Caco-2 (cell line): ENCODE measurements at regions not wholly inside any gene's neighbourhood (a gene's known extent, or its start where the extent isn't known, plus 50 kb on each side); places are given as distances from the start of the nearest gene placed in this dataset.

Experiments used
- BruUV-seq: library from RNA; stranded (reverse); fragments of 400-500 nt; replicated peaks from 2 replicates; lab custom pipeline; 2021; lab: Mats Ljungman, UMichigan
- CTCF ChIA-PET: fragments of 300-600 bp; sonication (Branson Sonifier 250); formaldehyde crosslinking; loops from one replicate; lab custom pipeline; 2022; ENCODE audit warnings: antibody characterized with exemption; lab: Charles Lee
- POLR2A ChIA-PET: fragments of 300-600 bp; sonication (Branson Sonifier 250); formaldehyde crosslinking; loops from one replicate; lab custom pipeline; 2022; ENCODE audit warnings: antibody characterized with exemption; lab: Charles Lee
- DNase-seq, 2 experiments: peaks; one replicate each; pipeline versions ENCODE4 v3.0.0 to v3.0.0-alpha.2; 2020 to 2022
- H3K27me3 ChIP-seq: replicated peaks from 2 replicates; pipeline ENCODE4 v1.6.0; 2011; ENCODE audit warnings: low read length; ENCODE audit not compliant: control insufficient read depth, insufficient read depth
- H3K36me3 ChIP-seq: 2 replicates; pipeline ENCODE4 v1.5.1; 2011; ENCODE audit warnings: low read length; ENCODE audit not compliant: control insufficient read depth, insufficient read depth
- H3K4me1 ChIP-seq: fragments of 250-450 bp; sonication (Bioruptor Pico); 2 replicates; pipeline ENCODE4 v1.5.1; 2020; ENCODE audit warnings: mild to moderate bottlenecking
- H3K4me3 ChIP-seq: 2 replicates; pipeline ENCODE4 v1.5.1; 2011; ENCODE audit warnings: low read depth, mild to moderate bottlenecking, control low read depth, low read length
- H3K9me3 ChIP-seq: fragments of 250-450 bp; sonication (Bioruptor Pico); 2 replicates; pipeline ENCODE4 v1.5.1; 2020; ENCODE audit warnings: mild to moderate bottlenecking, moderate library complexity
- H3K27ac Mint-ChIP-seq: one replicate; pipeline ENCODE4 v1.8.0; 2022; ENCODE audit warnings: mixed read lengths; ENCODE audit not compliant: unreplicated experiment
- H3K27me3 Mint-ChIP-seq: one replicate; pipeline ENCODE4 v1.8.0; 2022; ENCODE audit warnings: mixed read lengths; ENCODE audit not compliant: insufficient read depth, unreplicated experiment
- H3K36me3 Mint-ChIP-seq: one replicate; pipeline ENCODE4 v1.8.0; 2022; ENCODE audit warnings: mild to moderate bottlenecking, mixed read lengths; ENCODE audit not compliant: insufficient read depth, unreplicated experiment
- H3K4me1 Mint-ChIP-seq: one replicate; pipeline ENCODE4 v1.8.0; 2022; ENCODE audit warnings: low read depth, mixed read lengths; ENCODE audit not compliant: unreplicated experiment
- H3K4me3 Mint-ChIP-seq: one replicate; pipeline ENCODE4 v1.8.0; 2022; ENCODE audit warnings: mild to moderate bottlenecking, moderate library complexity, mixed read lengths; ENCODE audit not compliant: unreplicated experiment
- H3K9me3 Mint-ChIP-seq: one replicate; pipeline ENCODE4 v1.8.0; 2022; ENCODE audit warnings: mixed read lengths; ENCODE audit not compliant: unreplicated experiment
- intact Hi-C: fragments of 100-400 bp; cut with micrococcal nuclease; formaldehyde crosslinking; loops from one replicate; pipeline ENCODE4 v1.10.0; 2022; ENCODE audit not compliant: unreplicated experiment
- TF ChIP-seq, protein P1 (sequence below), 2 experiments: fragments of 200-600 bp in 1 of 2; IDR thresholded peaks; 1 replicate in 1 of 2; 2 replicates in 1 of 2; pipeline versions ENCODE4 v1.5.1 to v1.8.0; 2011 to 2022; ENCODE audit warnings: antibody characterized with exemption in 1 of 2, control low read depth in 1 of 2, inconsistent platforms in 1 of 2, low read depth in 1 of 2, low read length in 1 of 2, mild to moderate bottlenecking in 1 of 2, moderate library complexity in 1 of 2; ENCODE audit not compliant: insufficient read depth in 1 of 2, severe bottlenecking in 1 of 2, unreplicated experiment in 1 of 2

DNA sequence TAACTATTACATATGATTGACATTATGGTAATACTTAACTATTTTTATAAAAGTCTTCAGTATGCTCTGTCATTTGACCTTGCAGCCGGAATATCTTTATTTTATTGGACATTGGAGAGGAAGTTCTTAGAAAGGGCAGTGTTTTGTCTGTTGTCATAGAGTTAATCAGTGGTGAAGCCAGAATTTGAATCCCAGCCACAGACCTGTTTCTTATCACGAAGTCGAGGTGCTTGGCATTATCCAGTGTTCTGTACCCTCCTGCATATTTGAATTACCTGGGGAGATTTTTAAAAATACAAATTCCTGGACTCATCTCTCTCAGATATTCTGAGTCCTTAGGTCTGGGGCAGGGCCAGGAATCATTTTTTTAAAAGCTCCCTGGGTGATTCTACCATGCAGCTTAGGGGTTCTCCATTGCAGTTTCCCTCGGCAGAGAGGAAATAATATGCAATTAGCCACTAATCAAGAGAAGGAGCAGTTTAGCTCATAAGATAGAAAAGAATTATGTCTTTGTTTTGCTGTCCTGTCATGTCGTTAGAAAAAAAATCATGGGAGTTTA, 195.6 kb upstream of the CFAP20DC start:
- H3K4me1 ChIP-seq: no peaks in the 10 kb centered on the region
- Mint-ChIP-seq H3K9me3 (no peaks in the 10 kb centered on the region), H3K36me3 (no peaks in the 10 kb centered on the region), H3K27me3 (peaks cover 10% of the 10 kb centered on the region), H3K4me3 (no peak overlapping the region), H3K4me1 (no peaks in the 10 kb centered on the region), H3K27ac (no peak overlapping the region)
- no peaks in the 10 kb centered on the region for H3K9me3 ChIP-seq
- intact Hi-C loops: no loop called here
- no peak overlapping the region for H3K4me3 ChIP-seq
- no peaks in the 10 kb centered on the region for H3K36me3 ChIP-seq
- BruUV-seq: no TSS peak
- TF ChIP-seq, protein P1, sequence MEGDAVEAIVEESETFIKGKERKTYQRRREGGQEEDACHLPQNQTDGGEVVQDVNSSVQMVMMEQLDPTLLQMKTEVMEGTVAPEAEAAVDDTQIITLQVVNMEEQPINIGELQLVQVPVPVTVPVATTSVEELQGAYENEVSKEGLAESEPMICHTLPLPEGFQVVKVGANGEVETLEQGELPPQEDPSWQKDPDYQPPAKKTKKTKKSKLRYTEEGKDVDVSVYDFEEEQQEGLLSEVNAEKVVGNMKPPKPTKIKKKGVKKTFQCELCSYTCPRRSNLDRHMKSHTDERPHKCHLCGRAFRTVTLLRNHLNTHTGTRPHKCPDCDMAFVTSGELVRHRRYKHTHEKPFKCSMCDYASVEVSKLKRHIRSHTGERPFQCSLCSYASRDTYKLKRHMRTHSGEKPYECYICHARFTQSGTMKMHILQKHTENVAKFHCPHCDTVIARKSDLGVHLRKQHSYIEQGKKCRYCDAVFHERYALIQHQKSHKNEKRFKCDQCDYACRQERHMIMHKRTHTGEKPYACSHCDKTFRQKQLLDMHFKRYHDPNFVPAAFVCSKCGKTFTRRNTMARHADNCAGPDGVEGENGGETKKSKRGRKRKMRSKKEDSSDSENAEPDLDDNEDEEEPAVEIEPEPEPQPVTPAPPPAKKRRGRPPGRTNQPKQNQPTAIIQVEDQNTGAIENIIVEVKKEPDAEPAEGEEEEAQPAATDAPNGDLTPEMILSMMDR (IDR thresholded peaks at IDR 0.05; ENCODE audit: insufficient read depth in 1 of 2, low read depth in 1 of 2, low read length in 1 of 2, severe bottlenecking in 1 of 2, unreplicated experiment in 1 of 2): no peak
- POLR2A ChIA-PET: no interaction called here
- no peaks in the 10 kb centered on the region; the same call in 1 of the 2 replicates for H3K27me3 ChIP-seq
- CTCF ChIA-PET: no interaction called here
- DNase-seq: no peak

DNA sequence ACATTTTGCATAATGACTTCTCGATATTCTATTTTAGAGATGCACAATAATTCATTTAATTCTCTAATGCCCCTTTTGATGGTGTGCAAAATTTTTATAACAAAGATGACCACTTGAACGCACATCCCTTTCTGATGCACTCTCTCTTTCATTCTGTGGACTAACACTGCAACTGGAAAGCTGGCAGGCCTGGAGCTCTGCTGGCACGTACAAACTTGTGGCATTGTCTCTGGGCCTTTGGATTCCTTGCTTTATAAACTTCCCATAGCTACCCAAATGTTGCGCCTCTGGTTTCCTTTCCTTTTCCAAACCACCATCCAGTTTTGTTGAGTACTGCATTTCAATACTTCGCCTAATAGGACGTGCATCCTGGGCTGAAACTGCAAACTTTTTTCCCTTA, 194.5 kb upstream of the CFAP20DC start:
- Histone ChIP-seq H3K36me3 (no peaks in the 10 kb centered on the region), H3K4me1 (no peaks in the 10 kb centered on the region), H3K9me3 (no peaks in the 10 kb centered on the region), H3K27me3 (no peaks in the 10 kb centered on the region; the same call in 1 of the 2 replicates), H3K4me3 (no peak overlapping the region)
- no peak overlapping the region for H3K27ac Mint-ChIP-seq
- DNase-seq: no peak
- CTCF ChIA-PET: no interaction called here
- H3K4me1 Mint-ChIP-seq: no peaks in the 10 kb centered on the region
- peaks cover 11% of the 10 kb centered on the region for H3K27me3 Mint-ChIP-seq
- POLR2A ChIA-PET: no interaction called here
- no peak overlapping the region for H3K4me3 Mint-ChIP-seq
- no peaks in the 10 kb centered on the region for H3K36me3 Mint-ChIP-seq
- H3K9me3 Mint-ChIP-seq: no peaks in the 10 kb centered on the region
- no TSS peak for BruUV-seq
- intact Hi-C loops: no loop called here
- TF ChIP-seq, protein P1 (IDR thresholded peaks at IDR 0.05; ENCODE audit: insufficient read depth in 1 of 2, low read depth in 1 of 2, low read length in 1 of 2, severe bottlenecking in 1 of 2, unreplicated experiment in 1 of 2): no peak

DNA sequence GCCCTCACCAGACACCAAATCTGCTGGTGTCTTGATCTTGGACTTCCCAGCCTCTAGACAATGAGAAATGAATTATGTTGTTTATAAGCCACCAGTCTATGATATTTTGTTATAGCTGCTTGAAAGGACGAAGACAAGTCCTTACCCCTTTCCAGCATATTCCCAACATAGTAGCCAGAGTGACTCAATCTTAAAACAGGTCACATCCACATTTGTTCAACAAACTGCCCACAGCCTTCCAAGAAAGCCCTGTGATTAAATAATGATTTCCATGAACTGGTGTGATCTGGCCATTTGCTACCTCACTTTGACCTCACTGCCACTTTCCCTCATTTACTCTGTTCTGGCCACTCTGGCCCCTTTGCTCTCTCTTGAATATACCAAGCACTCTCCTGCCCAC, 193.7 kb upstream of the CFAP20DC start:
- POLR2A ChIA-PET: no interaction called here
- Histone ChIP-seq H3K36me3 (no peaks in the 10 kb centered on the region), H3K9me3 (no peaks in the 10 kb centered on the region), H3K4me3 (no peak overlapping the region), H3K4me1 (no peaks in the 10 kb centered on the region), H3K27me3 (no peaks in the 10 kb centered on the region; the same call in 1 of the 2 replicates)
- no TSS peak for BruUV-seq
- Mint-ChIP-seq H3K4me3 (no peak overlapping the region), H3K4me1 (no peaks in the 10 kb centered on the region), H3K9me3 (no peaks in the 10 kb centered on the region), H3K36me3 (no peaks in the 10 kb centered on the region), H3K27ac (no peak overlapping the region), H3K27me3 (peaks cover 17% of the 10 kb centered on the region)
- CTCF ChIA-PET: no interaction called here
- TF ChIP-seq, protein P1 (IDR thresholded peaks at IDR 0.05; ENCODE audit: insufficient read depth in 1 of 2, low read depth in 1 of 2, low read length in 1 of 2, severe bottlenecking in 1 of 2, unreplicated experiment in 1 of 2): no peak
- intact Hi-C loops: no loop called here
- no peak for DNase-seq
